ENCODE measurements at regions not wholly inside any gene's neighbourhood (a gene's known extent, or its start where the extent isn't known, plus 50 kb on each side); places are given as distances from the start of the nearest gene placed in this dataset.

DNA sequence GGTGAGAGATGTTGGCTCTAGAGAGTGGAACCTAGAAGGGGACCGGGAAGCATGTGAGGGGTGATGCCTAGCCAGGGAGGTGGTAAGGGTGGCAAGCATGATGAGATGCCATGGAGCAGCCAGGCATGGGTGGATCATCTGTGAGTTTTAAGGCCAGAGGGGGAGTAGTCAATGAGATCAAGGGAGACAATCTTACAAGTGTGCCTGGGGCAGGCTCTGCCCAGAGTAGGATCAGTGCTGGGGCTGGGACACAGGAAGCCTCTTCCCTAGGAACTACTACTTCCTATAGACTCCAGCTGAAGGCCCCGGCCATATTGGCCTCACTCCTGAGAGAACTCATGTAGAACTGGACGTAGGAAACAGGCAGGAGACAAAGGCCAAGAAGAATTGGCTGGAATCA lies 192.4 kb upstream of the CSF3R start:
- no peak for DNase-seq

DNA sequence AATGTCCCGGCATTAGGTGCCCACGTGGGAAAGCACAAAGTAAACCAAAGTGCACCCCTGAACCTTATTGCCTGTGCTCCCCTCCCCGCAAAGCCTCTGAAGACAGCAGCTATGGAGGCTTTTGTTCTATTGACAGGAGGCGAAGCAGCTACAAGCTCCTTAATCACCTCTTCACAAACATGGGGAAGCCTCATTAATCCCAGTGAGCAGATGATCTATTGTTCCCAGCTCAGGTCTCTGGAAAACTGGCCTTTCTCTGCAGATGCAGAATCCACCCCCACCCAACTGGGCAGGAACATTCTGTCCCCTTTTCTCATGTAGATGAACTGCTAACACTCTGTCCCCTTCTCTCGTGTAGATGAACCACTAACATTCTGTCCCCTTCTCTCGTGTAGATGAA lies 190.5 kb upstream of the CSF3R start:
- DNase-seq: no peak

DNA sequence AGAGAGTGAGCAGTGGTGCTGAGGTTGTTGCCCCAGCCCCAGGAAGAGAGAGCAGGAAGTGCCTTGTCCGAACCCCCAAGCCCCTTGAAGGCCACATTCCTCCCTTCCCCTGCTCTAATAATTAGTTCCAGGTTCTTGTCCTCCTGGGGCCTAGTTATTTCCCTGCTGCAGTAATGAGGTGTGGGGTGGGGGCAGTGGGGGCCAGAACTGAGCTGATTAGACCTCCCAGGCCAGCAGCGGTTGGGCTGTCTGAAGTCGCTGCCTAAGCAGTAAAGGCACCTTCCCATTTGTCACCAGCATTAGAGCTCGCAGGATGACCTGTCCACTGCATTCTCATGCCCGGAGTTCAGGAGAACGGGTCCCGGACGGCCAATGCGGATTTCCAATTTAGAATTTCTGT lies 186.5 kb upstream of the CSF3R start:
- DNase-seq: no peak

DNA sequence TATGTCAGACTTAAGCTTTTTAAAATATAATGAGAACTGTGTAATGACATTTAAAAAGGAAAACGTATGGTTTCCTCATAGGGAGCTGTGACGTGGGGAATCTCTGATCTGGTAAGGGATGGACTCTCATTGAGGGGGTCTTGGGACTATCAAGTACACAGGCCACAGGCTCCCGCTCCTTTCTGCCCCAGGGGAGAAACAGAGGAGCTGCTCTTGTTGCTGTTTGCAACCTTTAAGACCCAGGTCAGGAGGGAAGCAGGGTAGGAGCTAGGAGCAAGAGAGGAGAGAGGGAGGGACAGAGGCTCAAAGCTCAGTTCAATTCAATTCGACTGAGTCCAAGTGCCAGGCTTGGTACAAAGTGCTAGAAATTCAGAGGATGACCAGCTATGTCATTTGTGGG lies 185.1 kb upstream of the CSF3R start:
- DNase-seq: no peak

DNA sequence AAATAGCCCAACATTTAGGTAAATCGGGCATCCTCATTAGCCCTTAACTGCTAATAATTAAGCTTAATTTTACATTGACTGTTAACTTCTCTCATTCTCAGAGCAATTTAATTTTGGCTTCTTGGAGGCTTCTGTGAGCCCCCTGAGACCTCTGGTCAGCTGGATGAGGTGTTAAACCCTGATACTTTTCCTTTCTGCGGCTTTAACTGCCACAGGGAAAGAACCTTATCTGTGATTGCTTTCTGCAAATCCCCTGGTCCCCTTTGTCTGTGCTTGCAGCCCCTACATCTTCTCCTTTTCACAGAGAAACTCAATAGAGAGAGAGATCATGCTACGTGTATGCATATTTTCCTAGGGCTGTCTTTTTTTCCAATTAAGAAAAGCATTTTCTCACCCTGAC lies 184.5 kb upstream of the CSF3R start:
- DNase-seq: no peak

DNA sequence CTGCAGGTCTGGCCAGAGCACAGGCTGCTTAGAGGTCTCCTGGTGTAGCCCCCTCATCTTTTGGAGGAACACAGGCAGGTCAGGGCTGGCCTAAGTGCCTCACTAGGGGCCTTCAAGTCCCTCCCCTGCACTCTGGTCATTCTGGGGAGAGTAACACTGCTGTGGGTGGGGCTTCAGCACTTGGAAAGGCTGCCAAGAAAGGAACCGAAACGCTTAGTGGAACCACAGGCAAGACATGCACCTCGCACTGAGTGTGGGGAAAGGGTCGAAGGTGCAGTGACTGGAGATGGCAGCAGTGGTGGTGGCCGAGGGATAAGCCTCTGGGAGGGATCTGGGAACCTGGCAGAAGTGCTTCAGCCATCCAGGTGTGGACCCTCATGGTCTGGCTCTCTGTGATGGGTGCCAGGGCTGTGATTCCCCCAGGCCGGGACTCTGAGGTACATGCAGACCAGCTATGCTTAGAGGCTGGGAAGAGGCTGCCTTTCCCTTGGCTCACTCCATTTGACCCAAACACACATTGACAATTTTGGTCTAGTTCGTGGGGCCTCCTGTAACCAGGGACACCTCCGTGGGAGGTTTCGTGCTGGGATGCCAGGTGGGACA lies 182.9 kb upstream of the CSF3R start:
- DNase-seq: no peak

DNA sequence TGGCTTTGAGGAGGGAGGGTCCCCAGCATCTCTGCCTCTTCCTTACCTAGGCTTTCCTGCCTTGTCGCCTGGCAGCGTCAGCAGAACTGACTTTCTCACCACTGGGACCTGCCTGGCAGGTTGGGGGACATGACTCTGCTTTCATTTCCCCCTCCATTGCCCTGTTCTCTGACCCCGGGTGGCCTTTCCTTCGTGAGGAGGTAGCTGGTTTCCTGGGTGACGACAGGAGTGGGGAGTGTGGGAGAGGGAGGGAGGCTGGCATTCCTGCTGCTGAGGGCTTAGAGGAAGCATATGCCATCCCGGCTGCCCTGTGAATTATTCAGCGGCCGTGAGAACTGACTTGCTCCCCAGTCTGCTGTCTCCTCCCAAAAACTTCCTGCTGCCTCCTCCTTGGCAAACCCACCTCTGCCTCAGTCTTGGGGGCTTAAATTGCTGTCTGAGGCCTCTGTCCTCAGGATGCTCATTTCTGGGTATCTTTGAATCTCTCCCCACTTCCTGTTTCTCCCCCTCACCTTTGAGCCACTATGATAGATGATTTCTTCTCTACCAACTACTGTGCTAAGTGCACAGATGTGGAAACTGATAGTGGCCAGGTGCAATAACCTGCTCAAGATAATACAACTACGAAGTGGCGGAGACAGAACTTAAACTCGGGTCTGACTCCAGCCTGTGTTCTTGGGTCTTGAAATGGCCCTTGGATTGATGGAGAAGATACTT lies 182.0 kb upstream of the CSF3R start:
- DNase-seq: no peak

DNA sequence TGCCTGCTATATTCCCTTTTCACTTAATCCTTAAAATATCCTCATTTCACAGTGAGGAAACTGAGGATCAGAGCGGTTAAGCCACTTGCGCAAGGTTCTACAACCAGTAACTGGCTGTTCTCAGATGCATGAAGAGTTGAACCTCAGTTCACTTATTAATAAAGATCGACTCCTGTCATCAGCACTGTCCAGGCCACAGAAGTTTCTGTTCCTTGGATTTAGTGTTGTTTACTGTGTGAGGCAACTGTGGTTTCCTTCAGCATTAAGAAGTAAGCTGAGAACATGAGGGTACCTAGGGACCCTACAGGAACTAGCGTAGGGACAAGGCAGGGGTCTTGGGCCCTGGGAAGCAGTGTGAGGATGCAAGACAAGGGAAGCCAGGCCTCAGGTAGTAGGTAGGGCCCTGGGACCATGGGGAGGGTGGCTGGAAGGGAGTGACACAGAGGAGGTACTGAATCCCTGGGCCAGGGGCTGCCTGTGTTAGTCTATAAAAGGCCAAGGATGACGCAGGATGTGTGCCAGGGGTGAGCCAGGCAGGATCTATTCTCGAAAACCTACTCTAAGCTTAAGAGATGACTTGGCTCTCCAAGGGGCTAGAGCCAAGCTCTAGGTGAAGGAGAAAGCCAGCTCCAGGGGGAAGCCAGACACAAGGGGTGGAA lies 181.2 kb upstream of the CSF3R start:
- no peak for DNase-seq

DNA sequence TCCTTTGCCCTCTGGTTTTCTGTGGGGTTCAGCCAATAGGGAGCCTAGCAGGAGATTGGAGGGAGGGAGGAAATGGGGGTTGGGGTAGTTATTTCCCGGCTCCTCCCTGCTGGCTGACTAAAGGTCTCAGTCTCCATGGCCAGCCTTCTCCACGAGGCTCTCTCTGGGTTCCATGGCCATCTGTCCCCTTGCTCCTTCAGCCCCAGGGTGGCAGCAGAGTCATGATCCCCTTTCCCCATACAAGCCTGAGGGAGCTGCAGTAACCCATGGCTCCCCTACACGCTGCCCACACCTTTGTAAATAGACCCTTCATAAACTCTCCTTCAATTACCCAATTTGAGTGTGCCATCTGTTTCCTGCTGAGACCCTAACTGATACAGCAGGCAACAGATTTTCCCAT lies 176.1 kb upstream of the CSF3R start:
- no peak for DNase-seq

DNA sequence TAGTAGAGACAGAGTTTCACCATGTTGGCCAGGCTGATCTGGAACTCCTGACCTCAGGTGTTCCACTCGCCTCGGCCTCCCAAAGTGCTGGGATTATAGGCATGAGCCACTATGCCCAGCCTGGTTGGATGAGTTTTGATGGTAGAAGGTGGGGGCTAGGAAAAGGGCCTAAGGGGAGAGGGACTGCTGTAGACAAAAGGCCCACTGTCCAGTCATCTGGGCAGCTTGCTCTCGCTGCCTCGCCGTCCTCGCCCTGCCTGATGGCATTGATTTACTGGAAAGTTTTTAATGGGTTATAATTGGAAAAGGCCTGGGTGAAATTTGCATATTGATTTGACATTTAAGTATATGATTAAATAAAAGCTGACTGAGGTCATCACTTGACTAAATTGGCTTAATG lies 175.1 kb upstream of the CSF3R start:
- DNase-seq: no peak

DNA sequence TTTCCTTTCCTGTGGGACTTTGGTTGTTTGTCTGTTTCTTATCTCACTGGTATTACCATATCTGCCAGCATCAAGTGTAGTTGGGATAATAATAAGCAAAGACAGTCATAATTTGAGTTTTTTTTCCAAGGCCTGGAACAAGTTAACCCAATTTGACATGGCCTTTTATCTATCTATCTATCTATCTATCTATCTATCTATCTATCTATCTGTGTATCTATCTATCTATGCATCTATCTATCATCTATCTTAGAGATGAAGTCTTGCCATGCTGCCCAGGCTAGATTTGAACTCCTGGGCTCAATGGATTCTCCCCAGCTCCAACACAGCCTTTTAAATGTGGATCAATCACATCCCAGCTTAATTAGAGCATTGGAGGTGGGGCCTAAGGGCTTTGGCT lies 174.1 kb upstream of the CSF3R start:
- DNase-seq: no peak

DNA sequence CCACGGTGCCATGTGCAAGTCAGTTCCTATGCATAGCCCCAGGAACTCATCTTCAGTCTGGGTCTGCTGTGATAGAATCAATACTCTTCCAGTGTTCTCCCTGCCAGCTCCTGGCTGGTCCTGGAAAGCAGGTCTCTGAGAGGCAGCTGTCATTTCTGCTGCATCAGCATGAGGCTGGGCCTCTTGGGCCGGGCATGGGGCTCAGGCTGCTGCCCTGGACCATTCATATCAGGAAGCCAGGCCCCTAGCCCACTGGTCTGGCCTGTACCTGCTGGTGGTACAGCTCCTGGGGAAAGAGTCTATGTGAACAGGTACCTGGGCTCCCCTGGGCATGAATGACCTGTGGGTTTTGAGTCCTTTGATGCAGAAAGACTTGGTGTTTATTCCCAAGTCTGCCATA lies 173.6 kb upstream of the CSF3R start:
- DNase-seq: no peak

DNA sequence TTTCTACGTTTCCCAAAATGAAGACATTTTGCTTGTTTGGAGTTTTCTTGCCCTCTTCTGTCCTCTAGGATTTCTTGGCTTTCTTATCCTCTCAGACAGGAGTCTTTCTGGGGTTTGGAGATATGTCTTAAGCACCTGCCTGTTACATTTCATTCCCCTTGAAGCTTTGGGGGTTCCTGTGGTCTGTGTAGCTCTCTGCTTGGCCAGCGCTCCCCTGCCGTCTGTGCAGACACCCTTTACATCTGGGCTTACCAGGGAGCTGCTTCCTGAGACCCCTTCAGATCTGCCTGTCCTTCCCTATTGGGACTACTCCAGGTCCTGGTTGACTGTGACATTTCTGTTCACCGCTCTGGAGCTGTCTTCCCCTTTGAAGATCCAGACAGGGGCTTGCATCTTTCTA lies 171.9 kb upstream of the CSF3R start:
- DNase-seq: no peak

DNA sequence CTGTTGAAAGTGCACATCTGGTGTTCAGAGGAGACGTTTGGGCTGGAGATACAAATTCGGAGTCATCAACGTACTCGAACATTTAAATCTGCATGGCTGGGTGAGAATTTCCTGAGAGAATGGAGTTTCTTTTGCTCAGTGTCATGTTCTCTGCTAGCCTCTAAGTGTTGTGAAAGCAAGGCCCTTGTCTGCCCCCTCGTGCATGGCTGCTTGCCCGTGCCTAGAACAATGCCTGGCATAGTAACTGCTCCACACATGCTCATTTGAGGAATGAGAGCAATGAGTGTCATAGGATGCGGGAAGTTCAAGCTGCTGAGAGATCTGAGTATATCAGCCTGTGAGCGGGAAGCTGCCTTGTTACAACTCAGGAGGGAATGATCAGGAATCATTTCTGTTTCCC lies 171.1 kb upstream of the CSF3R start:
- no peak for DNase-seq

DNA sequence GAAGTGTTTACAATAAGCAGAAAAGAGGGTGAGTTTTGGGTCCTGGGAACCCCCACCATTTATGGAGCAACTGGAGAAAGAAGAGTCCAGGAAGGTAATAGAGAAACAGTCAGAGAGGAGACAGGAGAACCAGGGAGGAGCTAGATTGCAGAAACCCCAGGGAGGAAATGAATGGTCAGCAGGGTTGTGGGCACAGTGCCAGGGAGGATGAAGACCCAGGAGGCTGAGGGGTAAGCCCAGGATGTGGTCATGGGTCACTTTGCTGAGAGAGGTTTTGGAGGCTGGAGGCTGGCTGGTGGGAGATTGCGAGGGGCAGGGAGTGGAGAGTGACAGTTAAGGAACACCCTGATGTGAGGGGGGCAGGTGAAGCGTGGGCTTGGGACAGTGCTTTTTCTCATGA lies 169.9 kb upstream of the CSF3R start:
- no peak for DNase-seq

DNA sequence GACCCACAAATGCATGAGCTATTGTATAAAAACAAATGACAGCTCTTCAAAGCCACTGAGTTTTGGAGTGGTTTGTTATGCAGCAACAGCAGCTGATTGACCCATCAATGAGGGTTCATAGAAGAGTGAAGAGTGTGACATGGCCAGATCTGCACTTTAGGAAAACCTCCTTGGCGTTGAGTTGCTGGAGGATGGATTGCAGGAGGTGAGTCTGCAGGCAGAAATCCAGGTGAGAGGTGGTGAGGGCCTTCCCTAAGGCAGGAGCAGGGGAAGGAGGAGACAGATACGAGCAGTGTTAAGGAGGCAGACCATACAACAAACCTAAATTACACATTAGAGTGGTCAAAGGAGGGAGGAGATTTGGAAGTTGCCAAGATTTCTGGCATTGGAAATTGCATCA lies 169.3 kb upstream of the CSF3R start:
- no peak for DNase-seq

DNA sequence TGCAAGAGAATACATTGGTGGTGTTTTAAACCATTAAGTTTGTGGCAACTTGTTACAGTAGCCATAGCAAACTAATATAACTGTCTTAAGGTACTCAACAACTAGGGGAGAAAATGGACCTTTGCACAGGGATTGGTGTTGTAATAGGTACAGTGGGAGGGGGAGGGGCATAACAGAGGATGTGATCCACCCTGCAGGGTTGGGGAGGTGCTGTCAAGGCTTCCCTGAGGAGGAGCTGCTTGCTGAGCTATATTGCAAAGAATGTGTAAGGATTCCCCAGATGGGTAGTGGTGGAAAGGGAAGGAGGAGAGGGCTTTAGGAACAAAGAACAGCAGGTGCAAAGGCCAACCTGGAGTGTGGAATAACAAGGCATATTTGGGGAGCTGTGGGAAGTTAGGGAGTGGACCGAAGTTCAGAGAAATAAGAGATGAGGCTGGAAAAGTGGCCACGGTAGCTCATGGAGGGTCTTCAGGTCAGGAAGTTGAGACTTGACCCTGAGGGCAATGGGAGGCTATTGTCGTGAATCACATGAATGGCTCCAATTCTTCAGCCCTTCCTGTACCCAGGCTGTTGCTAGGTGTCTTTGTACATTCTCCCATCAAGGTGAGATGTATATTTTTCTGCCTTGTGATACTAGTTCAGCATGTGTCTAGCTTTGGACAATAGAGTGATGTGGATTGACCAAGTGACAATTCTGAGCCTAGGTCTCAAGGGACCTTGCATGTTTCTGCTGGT lies 168.6 kb upstream of the CSF3R start:
- no peak for DNase-seq

DNA sequence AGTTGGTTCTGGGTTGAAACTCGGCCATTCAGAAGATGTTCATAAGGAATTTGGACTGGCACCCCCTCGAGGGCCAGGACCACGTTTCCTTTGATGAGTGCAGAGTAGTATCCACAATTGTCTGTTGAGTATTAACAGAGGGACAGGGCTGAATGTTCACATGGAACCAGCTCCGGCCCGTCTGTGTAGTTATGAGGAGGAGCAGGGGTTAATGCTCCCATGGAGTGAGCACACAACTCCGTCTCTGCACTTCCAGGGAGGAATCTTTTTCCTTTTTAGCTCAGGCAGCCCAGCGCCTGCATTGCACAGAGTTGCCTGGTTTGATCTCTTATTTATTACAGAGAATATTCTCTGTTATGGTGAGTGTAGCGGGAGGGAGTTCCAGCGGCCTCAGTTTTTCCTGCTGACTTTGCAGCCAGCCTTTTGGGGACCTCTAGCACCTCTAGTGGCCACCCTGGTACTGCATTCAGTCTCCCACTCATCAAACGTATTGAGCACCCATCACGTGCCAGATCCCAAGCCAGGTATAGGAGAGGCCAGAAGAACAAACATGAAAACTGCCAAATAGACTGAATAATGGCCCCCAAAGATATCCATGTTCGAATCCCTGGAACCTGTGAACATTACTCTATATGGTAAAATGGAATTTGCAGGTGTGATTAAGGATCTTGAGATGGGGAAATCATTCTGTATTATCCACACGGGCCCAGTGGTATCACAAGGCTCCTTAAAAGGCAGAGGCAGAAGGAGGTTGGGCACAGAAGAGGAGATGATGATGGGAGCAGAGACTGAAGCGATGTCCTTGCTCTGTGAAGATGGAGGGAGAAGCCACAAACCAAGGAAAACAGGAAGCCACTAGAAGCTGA lies 167.7 kb upstream of the CSF3R start:
- DNase-seq: peak; percentile 3 to 15

DNA sequence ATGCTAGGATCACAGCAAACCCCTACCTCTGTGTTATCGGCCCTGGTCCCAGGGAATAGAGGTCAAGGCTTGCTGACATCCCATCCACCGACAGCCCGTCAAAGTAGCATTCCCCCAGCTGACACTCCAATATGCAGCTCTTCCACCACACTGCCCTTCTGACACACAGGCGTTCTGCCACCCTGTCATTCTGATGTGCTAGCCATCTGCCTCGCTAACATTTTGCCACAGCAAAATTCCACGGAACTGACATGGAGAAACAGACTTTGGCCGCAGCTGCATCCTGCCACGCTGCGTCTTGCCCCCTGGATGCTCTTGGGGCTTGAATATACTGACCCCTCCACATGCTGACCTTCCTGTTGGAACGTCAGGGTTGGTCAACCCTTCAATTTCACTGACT lies 163.2 kb upstream of the CSF3R start:
- DNase-seq: no peak

DNA sequence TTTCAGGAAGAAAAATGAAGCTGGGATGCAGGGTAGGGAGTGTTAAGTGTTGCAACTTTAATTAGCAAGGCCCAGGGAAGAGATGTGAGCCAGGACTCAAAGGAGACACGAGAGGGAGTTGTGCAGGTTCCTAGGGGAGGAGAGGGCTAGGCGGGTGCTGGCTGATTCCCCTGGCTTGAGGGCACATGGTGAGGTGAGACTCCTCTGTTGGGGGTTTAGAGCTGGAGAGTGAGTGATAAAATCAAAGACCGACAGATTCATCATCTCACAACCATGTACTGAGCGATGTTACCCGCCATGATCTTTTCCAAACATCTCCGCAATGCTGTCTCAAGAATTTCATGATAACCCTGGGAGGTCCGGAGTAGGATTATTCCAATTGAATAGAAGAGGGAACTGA lies 161.8 kb upstream of the CSF3R start:
- no peak for DNase-seq

DNA sequence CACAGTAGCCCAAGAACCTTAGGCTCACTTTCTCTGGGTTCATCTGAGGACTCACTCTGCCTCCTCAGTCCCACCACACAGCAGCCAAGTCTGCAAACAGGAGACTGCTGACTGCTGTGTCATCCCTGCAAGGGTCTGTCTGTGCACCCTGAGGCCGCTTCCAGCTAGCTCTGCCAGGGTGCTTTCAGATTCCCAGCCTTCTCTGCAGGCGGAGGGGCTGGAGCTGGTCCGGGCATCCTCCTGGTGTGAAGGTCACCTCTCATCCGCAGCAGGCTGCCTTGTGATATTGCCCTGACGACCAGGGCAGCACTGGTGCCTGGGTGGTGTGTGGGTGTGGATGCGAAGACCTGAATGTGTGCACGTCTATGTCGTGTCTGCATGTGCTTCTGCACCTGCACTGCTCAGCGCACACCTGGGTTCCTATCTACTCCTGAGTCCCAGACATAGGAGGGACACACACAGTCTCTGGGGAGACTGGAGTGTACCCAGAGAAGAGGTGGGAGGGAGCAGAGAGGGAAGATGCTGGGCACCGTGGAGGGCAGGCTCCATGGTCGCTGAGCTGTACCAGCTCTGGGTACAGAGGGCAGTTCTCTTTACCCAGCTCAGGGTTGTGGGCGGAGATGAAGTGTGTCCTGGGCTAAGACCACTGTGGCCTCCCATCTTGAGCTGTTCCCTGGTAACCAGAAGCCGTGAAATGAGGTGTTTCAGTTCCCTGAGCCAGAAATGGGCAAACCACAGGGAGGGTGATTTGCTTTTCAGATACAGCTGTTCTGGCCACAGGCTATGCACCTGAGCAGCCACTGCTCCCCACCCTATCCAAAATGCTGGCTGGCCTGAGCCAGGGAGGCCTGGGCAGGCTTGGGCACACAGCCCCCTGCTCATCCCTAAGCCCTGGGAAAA lies 160.9 kb upstream of the CSF3R start:
- DNase-seq: no peak

DNA sequence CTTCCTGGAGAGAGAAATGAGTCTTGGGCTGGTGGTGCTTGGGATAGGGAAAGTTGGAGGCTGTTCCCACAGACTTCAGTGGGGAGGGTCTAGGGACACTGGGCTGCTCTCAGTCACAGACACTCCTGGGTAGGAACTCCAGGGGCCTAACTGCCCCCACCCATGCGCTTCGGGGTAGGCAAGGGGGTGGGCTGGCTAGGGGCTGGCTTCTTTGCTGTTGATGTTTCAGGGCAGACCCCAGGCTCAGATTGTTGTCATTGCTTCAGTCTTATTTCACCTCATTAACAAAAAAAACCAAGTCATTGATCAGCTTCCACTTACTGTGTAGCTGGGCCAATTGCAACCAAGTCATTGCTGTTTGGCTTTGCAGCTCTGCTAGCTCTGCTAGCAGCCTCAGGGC lies 160.1 kb upstream of the CSF3R start:
- DNase-seq: no peak

Data from AML-193 (cell line).